Pancreas (tissue), 10 donors: ENCODE measurements at regions not wholly inside any gene's neighbourhood (a gene's known extent, or its start where the extent isn't known, plus 50 kb on each side); places are given as distances from the start of the nearest gene placed in this dataset.
"Not testable (repeated sequence)": the region's sequence is repeated elsewhere in the genome, so short reads cannot be mapped to it uniquely, and the experiment has no call there.

Experiments
- ATAC-seq, 4 donors: fragments of 200-7000 bp; cut with Tn5 transposase; one replicate each; pipeline versions ENCODE4 v1.8.0 to v1.9.1; 2020; ENCODE audit warnings: mild to moderate bottlenecking in 4 of 4, moderate library complexity in 4 of 4
- DNase-seq, 6 donors: peaks; one replicate each; pipeline ENCODE4 v3.0.0-alpha.2; 2020
- FAIRE-seq: peaks from 2 replicates; lab custom pipeline; 2012; peaks lifted over from hg19 to GRCh38; lab: Jason Lieb, UNC
- H3K27ac ChIP-seq, 4 donors: fragments of 200-600 bp; sonication (generic); 1 replicate in 3 of 4; 2 replicates in 1 of 4; pipeline versions ENCODE4 v1.5.0 to v1.8.0; 2020
- H3K27me3 ChIP-seq, 4 donors: fragments of 200-600 bp; one replicate each; pipeline ENCODE4 v1.8.0; 2021
- H3K36me3 ChIP-seq, 3 donors: fragments of 200-600 bp; sonication (generic) in 1 of 3; one replicate each; pipeline versions ENCODE4 v1.5.0 to v1.8.0; 2020 to 2021
- H3K4me1 ChIP-seq, 3 donors: fragments of 200-600 bp; one replicate each; pipeline ENCODE4 v1.8.0; 2021
- H3K4me3 ChIP-seq, 4 donors: fragments of 200-600 bp; sonication (generic) in 2 of 4; one replicate each; pipeline versions ENCODE4 v1.5.0 to v1.8.0; 2020 to 2021
- H3K9me3 ChIP-seq, 4 donors: fragments of 200-600 bp; one replicate each; pipeline ENCODE4 v1.8.0; 2021
- CTCF ChIP-seq, 4 donors: fragments of 200-600 bp; sonication (generic) in 3 of 4; IDR thresholded peaks; one replicate each; pipeline versions ENCODE4 v1.5.0 to v1.8.0; 2021; ENCODE audit warnings: antibody characterized with exemption in 4 of 4
- WGBS, 2 donors: extraction: QIAGEN DNeasy Blood & Tissue Kit; methylation state at CpG; one replicate each; pipeline ENCODE4 v1.1.7; 2013; 5-methylcytosine and 5-hydroxymethylcytosine counted together
- intact Hi-C, 3 donors: fragments of 100-400 bp; cut with DNase I; formaldehyde crosslinking; loops; one replicate each; pipeline versions ENCODE4 v1.11.1 to v1.14.2; 2022
- donor health status: healthy with polysubstance abuse.
- donor health status: DM: no; HTN: no; CAD: no; lungs with moderate emphysema.
- donor health status: DM: no; HTN: no; CAD: no.
- donor health status: control.
- donor health status: control.
- donor health status: Bipolar disorder and iron deficiency.
- donor health status: DM: yes; HTN: yes; CAD: no.
- donor health status: DM: no; HTN: no; CAD: no.
- donor health status: DM: no; HTN: no; CAD: no.
- donor health status: DM: yes; HTN: yes; CAD: no.

- no peak for TF ChIP-seq CTCF (IDR thresholded peaks at IDR 0.05)
- intact Hi-C loops: no loop called here
- ATAC-seq (no peak), DNase-seq (no peak), FAIRE-seq (no peak)
- 51 to 62% methylated on average over 4 of the region's 4 CpGs for WGBS, 2 donors
- Histone ChIP-seq H3K27ac (no peak overlapping the region), H3K4me1 (no peaks in the 10 kb centered on the region), H3K36me3 (no peaks in the 10 kb centered on the region), H3K27me3 (peaks cover 0 to 4% (median 0%) of the 10 kb centered on the region in 4 donors), H3K9me3 (no peaks in the 10 kb centered on the region), H3K4me3 (no peak overlapping the region)
These were observed 256.0 kb downstream of the SV2B start for GRCh38 chr15:91356083-91356482.

GRCh38 chr15:91357011-91357410 lies 257.0 kb downstream of the SV2B start:
- Histone ChIP-seq H3K4me1 (no peaks in the 10 kb centered on the region), H3K36me3 (no peaks in the 10 kb centered on the region), H3K9me3 (no peaks in the 10 kb centered on the region), H3K4me3 (no peak overlapping the region), H3K27me3 (peaks cover 0 to 4% (median 0%) of the 10 kb centered on the region in 4 donors), H3K27ac (no peak overlapping the region)
- TF ChIP-seq CTCF (IDR thresholded peaks at IDR 0.05): no peak
- DNase-seq (no peak), ATAC-seq (no peak), FAIRE-seq (no peak)
- intact Hi-C loops: no loop called here
- WGBS, 2 donors: 41 to 63% methylated on average over 3 of the region's 3 CpGs

GRCh38 chr15:91357486-91357885 lies 257.4 kb downstream of the SV2B start:
- H3K4me3 ChIP-seq: no peak overlapping the region
- H3K4me1 ChIP-seq: no peaks in the 10 kb centered on the region
- DNase-seq: no peak
- H3K36me3 ChIP-seq: no peaks in the 10 kb centered on the region
- WGBS, 2 donors: 68 to 74% methylated on average over 10 of the region's 10 CpGs
- H3K9me3 ChIP-seq: no peaks in the 10 kb centered on the region
- peaks cover 0 to 4% (median 0%) of the 10 kb centered on the region in 4 donors for H3K27me3 ChIP-seq
- FAIRE-seq: no peak
- intact Hi-C loops: no loop called here
- no peak for TF ChIP-seq CTCF (IDR thresholded peaks at IDR 0.05)
- no peak for ATAC-seq
- no peak overlapping the region for H3K27ac ChIP-seq

GRCh38 chr15:91358405-91358804 lies 258.3 kb downstream of the SV2B start:
- WGBS, 2 donors: 67 to 79% methylated on average over 3 of the region's 3 CpGs
- no peak for FAIRE-seq
- intact Hi-C loops: no loop called here
- DNase-seq: no peak
- Histone ChIP-seq H3K27ac (no peak overlapping the region), H3K4me1 (no peaks in the 10 kb centered on the region), H3K9me3 (no peaks in the 10 kb centered on the region), H3K27me3 (peaks cover 0 to 4% (median 0%) of the 10 kb centered on the region in 4 donors), H3K4me3 (no peak overlapping the region), H3K36me3 (no peaks in the 10 kb centered on the region)
- ATAC-seq: no peak
- no peak for TF ChIP-seq CTCF (IDR thresholded peaks at IDR 0.05)

GRCh38 chr15:91361696-91362095 lies 261.6 kb downstream of the SV2B start:
- H3K27me3 ChIP-seq, intact Hi-C loops, H3K4me1 ChIP-seq, DNase-seq, H3K9me3 ChIP-seq, H3K27ac ChIP-seq, H3K36me3 ChIP-seq, H3K4me3 ChIP-seq, FAIRE-seq, ATAC-seq: not testable (repeated sequence)
- 68 to 71% methylated on average over 3 of the region's 3 CpGs for WGBS, 2 donors
